AG20443 (cell line): ENCODE measurements at regions not wholly inside any gene's neighbourhood (a gene's known extent, or its start where the extent isn't known, plus 50 kb on each side); places are given as distances from the start of the nearest gene placed in this dataset.
"Not testable (repeated sequence)": the region's sequence is repeated elsewhere in the genome, so short reads cannot be mapped to it uniquely, and the experiment has no call there.

Experiments
- DNase-seq: peaks from one replicate; pipeline ENCODE4 v3.0.0; 2012; ENCODE audit warnings: low spot score, mixed read lengths

DNA sequence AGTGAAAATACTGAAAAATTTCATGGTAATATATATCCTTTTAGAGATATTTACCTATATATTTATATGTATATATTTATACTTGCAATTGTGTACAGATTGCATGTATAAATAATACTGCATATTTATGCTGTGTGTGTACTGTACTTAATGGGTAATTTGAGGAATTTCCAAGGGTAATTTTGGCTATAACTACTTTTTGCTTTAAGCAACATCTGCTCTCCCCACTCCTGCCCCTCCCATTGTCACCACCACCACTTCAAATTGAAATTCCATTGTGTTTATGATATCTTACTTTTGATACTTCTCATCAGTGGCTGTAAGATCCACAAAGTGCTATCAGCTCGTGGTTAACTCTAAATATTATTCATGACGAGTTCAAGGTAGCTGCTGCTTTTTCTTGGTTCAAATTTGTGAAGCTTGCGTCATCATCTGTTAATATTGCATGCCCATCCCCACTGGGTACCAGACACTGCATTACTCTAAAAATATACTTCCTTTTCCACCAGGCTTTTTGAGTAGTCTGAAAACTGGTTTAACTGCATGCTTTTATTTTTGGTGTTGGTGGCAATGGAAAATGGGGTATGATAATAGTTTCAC lies 91.7 kb upstream of the MITF start:
- no peak for DNase-seq

DNA sequence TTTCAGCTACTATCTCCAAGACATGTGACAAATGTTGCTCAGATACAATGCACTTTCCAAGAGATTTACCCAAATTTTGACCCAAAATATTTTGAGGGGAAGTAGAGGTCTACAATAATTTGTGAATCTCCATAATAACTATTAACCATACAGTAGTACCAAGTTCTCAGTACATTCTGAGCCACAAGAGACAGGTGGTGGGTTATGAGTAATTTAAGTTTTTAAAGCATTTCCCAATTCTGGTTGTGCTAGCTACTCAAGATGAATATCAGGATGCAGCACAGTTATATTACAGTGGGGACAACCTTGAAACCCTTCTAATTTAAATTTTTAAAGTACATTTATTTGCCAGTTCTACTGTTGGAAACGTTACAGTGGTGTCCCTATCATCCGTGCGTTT lies 92.2 kb upstream of the MITF start:
- no peak for DNase-seq

DNA sequence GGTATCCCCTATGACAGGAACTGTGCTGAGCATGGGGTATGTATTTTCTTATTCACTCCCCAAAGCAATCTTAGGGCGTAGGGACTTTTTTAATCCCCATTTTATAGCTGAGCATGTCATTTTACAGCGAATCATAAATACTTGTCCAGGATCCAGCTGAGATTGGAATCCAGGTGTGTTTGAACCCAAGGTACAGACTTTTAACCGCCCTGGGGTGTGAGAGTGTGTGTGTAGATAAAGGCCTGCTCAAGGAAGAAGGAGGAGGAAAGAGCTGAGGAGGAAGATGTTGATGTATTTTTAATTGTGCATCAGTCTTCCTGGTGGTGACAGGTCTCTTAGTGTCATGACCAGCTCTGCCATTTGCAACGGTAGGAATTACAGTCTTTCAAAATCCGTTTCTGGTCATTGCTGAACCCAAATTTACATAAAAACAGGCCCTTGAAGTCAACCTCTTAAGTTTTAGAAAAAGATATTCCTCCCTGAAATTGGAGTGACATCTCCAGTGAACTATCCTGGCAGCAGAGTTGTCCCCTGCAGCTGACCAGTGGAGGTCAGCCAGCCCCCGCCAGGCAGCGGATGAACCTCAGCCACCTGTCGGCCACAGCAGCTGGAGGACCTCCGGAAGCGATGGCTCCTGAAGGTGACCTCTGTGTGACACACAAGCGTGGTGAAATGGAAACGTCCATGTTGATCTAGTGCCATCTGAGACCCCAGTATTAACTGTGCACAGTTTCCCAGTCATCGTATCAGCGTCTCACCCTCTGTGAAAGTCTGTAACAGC lies 92.8 kb upstream of the MITF start:
- DNase-seq = no peak

DNA sequence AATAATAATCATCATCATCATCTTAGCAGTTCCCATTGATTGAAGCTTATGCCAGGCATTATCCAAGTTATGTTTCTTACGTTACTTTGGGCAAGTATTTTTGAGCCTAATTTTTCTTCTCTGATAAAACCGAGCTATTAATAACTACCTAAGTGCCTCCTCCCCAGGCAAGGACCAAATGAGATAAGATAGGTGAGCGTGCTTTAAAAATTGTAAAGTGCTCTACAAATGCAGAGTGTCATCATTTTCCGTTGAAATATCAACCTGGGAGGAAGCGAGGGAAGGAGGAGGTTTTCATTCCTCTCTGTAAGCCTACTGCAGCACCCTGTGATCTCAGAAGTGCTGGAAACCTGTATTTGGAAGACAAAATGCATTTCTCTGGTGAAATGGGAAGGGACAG lies 96.7 kb upstream of the MITF start:
- DNase-seq = no peak

DNA sequence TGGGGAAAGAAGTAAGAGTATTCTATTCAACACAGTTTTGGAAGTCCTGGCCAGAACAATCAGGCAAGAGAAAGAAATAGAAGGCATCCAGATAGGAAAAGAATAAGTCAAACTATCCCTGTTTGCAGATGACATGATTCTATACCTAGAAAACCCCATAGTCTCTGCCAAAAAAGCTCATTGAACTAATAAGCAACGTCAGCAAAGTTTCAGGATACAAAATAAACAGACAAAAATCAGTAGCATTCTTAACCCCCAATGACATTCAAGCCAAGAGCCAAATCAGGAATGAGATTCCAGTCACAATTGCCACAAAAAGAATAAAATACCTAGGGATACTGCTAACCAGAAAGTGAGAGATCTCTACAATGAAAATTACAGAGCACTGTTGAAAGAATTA lies 99.4 kb upstream of the MITF start:
- no peak for DNase-seq

DNA sequence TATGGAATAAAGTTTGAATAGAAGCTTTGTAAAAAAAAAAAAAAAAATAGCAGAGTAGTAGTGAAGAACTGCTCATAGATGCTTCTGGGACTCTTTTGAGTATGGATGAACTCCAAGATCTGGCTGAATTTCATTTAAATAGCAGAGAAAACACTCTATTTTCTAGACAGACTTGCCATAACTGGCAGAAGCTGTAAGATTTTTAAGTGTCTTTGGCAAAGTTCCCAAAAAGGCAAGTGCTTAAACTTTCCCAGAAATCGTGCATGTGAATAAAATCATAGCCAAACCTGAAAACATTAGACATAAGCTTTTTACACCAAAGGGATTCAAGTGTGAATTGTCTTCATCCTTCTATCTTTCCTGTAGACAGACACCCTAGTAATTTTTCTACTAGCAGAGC lies 110.3 kb upstream of the MITF start:
- DNase-seq = no peak

DNA sequence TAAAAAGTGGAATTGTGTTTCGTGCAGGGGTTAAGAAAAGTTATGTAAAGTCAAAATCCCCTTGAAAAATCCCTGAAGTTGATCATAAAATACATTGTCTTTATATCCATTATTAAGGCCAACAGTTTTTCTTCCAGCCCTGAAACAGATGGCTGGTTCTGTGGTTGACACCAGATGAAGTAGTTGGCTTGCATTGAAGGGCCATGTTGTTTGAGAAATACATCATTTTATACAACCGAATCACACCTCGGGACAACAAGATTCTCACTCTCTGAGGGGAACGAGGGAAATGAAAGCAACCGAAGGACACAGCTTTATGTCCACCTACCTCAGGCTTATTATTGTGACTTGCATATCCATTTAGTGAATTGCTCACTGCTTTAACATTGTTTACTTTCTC lies 126.0 kb upstream of the MITF start:
- no peak for DNase-seq

DNA sequence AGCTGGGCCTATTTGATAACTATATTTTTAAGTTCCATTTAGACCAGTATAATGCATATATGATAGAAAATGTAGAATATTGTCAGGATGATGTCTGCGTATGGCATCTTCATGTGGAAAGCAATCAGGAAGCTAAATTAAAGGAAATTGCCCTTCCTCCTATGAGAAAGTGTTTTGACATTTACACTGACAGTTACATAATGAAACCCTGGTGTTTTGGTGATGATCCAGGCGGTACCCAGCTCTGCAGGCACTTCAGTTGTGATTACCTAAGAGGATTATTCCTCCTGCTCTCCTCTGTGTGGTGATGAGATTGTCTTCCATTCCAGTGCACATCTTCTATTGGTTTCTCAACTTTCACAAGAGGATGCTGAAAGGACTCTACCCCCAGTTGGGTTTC lies 126.5 kb upstream of the MITF start:
- DNase-seq = no peak

DNA sequence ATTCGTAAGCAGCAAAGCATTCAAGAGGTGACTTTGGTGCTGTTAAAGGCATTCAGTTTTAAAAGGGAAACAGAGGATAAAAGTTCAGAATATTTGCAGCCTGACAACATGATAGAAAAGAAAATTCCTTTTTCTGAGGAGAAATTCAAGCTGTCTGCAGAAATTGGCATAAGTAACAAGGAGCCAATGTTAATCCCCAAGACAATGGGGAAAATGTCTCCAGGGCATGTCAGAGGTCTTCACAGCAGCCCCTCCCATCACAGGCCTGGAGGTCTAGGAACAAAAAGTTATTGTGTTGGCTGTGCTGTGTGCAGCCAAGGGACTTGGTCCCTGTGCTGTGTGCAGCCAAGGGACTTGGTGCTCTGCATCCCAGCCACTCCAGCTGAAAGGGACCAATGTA lies 129.7 kb upstream of the MITF start:
- not testable (repeated sequence) for DNase-seq

DNA sequence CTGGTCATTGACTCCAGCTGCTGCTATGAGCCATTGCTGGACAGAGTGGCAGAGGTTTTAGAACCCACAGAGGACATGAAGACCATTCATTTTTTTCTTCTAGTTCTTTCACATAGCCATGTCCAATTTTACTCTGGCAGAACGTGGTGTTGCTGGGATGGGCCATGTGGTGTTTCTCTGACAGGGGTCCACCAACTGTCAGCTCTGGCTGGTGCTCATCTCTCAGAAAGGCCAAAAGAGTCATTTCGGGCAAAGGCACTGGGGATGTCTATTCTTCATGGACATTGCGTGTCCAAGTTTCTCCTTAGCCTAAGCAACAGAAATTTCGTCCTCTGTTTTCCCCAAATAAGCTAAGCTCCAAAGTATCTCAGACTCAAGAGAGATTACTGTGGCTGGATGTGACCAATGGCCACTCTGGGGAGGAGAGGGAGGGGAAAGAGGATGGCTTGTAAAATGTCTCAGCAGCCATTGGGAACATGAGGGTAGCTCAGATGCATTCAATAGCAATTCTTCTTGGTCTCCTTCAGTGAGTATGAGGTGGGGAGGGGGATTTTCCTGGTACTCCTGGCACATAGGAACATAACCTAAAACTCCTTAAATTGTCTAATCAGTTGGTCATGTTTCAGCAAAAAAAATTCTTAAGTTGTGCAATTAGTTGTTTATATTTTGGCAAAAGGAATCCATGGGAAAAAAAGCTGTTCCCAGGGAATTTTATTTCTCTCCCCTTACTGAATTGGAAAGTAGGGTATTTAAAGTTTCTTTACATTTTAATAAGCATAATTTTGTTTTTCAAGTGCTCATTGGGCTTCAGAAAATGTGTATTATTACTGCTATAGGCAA lies 131.6 kb upstream of the MITF start:
- DNase-seq = no peak

DNA sequence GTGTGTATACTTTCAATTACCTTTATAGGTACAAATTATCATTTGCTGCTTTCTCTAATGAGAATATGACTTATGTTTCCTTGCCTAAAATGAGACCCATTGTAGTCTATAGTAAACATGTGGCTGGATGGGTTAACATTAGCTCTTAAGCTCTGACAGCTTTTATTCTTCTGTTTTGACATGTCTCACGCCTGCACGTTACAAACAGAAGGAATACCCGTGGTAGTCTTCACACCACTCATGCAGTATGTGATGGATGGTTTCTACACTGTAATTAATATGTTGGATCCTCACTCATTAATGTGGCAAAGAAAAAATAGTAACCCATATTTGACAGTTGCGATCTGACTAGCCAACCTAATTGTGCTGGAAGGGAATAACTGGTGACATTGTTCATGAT lies 133.4 kb upstream of the MITF start:
- no peak for DNase-seq

DNA sequence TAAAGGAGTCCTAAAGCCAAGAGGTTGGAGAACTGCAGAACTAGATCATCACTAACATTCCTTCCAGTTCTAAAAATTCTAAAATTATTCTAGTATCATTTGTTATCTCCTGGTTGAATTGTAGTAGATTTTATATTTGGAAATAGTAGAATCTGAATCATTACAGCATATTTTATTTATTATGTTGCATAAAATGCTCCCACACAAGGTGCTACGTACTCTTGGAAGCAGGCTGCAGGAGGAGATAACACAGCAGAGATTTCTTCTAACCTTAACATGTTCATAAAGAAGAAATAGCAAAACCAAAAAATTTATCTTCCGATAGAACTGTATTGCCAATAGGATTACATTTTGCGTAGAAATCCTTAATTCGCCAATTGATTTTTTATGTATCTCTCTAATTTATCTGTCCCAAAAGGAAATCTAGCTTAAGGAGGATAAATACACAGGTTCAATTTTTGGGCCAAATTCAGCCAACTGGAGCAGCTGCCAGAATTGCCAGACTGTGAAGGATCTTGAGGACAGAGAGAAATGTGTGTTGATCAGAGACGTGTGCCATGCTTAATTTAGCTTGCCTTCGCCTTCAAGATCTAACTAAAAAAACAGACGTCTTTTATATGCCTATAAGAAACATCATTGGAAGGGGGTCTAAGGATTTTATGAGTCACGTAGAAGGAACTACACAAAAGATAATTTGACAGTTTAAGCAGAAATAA lies 134.4 kb upstream of the MITF start:
- DNase-seq = no peak

DNA sequence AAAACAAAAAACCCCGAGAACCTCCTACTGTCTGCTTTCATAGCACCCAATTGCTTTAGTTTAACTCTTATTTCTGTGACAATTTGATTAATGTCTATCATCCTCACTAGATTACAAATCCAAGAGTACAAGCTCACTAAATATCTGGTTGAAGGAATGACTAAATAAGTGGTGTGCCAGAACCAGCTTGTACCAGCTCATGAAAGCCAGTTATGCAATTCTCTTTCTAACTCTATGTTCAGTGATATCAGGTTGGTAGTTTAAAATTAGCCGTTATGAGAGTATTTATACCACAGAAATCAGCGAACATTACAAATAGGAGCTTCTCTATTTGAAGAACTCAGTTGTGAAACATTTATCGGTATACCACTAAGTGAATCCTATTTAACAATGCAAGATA lies 137.2 kb upstream of the MITF start:
- DNase-seq = no peak

DNA sequence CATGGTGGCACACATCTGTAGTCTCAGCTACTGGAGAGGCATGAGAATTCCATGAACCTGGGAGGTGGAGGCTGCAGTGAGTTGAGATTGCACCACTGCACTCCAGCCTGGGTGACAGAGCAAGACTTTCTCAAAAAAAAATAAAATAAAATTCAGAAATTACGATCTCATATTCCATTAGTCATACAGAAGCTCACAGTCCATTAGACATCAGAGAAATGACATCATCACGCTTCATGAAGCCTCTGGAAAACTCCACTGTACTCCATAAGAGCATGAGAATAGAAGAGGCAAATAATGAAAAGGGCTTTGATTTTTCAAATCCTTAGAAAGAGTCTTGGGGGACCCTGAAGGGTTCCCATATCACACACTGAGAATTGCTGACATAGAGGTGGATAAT lies 145.0 kb upstream of the MITF start:
- no peak for DNase-seq

DNA sequence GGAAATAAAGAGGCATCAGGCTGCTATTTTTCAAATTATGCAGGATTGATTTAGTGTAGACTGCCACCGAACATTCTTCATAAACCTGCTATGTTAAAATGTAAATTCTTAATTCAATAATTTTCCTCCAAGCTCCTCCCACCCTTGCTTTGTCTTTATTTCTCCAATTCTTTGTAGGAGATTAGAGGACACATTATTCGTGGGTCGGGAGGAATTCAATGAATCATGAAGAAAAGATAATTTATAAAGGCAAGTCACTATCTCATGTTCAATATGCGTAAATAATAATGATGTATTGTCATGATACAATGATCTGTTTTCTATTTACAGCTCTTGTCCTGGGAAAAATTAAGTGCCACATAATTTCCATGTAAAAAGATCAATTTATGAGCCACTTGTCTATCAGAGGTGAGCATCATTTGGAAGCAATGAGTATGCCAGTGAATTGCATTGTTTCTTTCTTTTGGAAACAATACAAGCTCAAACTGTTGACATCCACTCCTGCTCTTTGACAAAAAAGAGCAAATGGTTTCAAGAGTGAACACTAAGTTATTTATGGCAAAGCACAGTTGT lies 148.0 kb upstream of the MITF start:
- no peak for DNase-seq

DNA sequence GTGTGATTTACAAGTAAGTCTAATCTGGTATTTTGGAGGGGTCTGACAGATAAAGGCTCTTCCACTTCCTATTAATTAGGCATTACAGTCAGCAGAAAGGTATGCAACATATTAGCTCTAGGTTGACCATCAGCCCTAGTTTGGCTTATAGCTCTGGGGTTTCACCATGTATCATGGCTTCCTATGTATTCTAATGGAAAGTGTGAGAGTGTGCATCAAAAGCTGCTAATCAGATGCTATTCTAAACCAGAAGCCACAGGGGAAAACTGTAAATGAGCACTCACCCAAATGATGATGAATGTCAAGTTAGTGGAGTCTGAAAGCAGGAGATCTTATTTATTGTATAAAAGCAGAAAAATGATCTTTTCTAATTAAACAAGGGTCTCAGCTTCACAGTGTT lies 149.2 kb upstream of the MITF start:
- no peak for DNase-seq

DNA sequence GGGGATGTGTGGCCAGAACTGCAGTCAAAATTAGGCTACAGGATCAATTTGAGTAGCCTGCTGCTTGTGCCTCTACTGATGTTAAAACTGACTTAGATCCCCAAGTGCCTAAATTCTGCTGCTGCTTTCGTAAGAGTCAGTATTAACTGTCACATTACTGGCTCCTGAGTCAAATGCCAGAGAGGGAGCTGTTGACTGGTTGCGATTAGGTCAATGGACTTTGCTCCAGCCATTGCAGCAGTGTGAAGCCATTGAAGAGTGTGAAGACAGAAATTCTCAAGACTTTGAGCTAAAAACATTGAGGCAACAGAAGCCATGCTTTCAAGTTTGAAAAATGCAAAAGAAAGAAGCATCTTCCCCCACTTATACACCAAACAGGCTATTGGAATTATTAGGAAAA lies 151.1 kb upstream of the MITF start:
- no peak for DNase-seq

DNA sequence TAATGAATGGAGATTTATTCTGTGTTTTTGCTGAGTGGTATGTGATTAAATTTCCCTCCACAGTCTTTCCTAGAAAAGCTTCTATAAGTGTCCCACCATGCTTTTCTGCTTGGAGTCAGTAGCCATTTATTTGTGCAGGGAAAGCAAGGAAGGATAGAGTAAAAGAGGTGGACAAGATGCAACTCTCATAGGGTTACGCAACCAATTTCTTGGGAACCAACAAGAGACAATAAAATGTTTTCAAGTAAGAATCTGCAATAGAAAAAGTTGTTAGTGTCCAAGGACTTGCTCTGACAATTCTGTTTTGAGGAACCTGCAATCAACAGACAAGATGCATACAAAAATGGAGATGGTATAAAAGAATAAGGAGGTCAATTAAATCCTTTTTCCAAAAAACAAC lies 153.8 kb upstream of the MITF start:
- no peak for DNase-seq

DNA sequence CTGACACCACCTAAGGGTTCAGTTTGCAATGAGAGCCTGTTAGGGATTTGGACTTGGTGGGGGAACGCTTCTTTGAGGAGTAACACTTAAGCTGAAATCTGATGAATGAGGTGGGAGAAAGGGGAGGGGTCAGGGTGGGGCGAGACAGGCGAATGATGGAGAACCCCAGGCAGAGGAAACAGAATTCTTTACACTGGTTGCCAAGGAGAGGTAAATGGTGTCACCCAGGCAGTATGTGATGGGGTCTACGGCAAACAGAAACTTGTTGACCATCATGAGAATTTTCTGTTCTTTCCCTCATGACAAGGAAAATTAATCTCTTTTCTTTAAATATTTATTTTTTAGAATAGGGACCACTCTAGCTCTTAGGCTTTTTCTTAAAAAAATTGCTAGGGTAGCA lies 157.2 kb upstream of the MITF start:
- DNase-seq = no peak

DNA sequence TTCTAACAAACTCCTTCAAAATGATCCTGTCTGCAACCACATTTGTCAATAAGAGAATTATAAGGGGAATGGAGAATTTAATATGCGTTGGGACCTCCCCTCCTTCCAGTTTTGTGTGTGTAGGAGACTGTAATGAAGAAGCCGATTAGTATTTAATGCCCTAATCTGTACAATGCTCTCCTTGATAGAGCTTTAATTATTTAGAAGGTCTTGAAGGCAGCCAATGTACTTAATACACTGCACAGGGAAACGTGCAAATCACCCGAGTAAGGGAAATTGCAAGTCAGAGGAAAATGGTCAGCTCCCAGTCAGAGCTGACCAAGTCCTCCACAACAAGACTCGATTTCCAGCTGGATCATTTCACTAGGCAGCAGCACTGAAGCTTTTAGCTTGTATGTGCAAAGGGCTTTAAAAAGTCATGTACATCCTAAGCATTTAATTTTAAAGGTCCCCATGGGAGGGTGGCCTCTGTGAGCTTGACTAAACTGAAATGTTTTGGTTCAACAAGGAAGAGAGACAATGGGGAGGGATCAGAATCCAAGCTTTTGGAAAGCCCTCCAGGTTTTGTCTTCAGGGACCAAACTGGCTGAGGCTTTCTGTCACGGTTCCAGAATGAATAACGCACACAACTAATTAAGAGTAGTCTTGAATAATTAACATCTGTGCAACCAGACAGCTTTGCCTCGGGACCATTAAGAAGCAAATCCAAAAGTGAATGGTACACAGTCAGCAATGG lies 159.8 kb upstream of the MITF start:
- DNase-seq = no peak

DNA sequence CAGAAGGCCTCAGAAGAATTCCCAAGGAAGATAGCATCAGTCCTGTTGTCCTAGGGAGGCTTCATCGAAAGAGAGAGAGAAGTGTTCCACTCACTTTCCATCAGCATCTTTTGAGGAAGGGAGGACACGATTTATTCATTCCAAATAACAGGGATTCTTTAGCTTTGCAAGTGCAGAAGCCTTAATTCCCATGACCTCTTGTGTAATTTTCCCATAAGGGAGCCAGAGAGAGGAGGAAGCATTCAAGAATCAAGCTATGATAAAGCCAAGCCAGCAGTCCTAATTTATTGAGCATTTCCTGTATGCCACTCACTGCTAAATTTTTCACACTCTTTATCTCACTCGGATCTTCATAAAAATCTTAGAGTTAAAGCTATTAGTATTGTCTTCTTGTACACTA lies 169.7 kb upstream of the MITF start:
- no peak for DNase-seq

DNA sequence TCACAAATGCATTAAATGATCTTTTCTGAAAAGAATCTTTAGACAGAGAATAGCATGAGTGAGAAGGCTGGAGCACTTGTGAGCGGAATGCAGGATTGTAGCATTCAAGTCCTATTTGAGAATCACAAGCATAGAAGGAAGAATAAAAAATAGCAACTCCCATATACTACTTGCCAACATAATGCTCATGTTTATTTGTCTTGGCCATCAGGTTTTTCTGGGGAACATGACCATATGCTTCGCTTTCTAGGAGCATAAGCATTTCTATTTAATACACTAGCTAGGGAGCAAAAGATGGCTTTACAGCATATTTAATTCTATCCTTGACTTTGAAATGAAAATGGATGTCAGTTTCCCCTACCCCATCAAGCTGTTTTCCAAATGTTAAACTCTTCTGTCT lies 170.3 kb upstream of the MITF start:
- no peak for DNase-seq
